HepG2 (cell line): ENCODE measurements at regions not wholly inside any gene's neighbourhood (a gene's known extent, or its start where the extent isn't known, plus 50 kb on each side); places are given as distances from the start of the nearest gene placed in this dataset.

Source experiments
- ATAC-seq: fragments of 200-7000 bp; cut with Tn5 transposase; 3 replicates; pipeline ENCODE4 v1.9.1; 2020; ENCODE audit warnings: mild to moderate bottlenecking, moderate library complexity
- BruUV-seq: library from RNA; stranded (reverse); fragments of 400-500 nt; replicated peaks from 2 replicates; lab custom pipeline; 2021; lab: Mats Ljungman, UMichigan
- CTCF ChIA-PET: fragments of 300-600 bp; formaldehyde crosslinking; extraction: SDS; loops from one replicate; lab custom pipeline; 2021; ENCODE audit warnings: low total read pairs, inconsistent platforms, low intra/inter-chr PET ratio; lab: Yijun Ruan, JAX
- POLR2A ChIA-PET: fragments of 350-600 bp; sonication (Branson Sonifier 250); formaldehyde crosslinking; loops from one replicate; lab custom pipeline; 2020; ENCODE audit warnings: antibody characterized with exemption, inconsistent platforms; lab: Yijun Ruan, JAX
- DNase-seq: peaks from one replicate; pipeline ENCODE4 v3.0.0-alpha.2; 2015; ENCODE audit warnings: low spot score
- FAIRE-seq: peaks from 3 replicates; lab custom pipeline; 2011; peaks lifted over from hg19 to GRCh38; lab: Jason Lieb, UNC
- H2AFZ ChIP-seq: one replicate; pipeline ENCODE4 v1.6.1; 2011; ENCODE audit warnings: low read length, inconsistent platforms
- H3K27ac ChIP-seq: fragments of 300-600 bp; 3 replicates; pipeline ENCODE4 v1.8.0; 2011; ENCODE audit warnings: mixed run types, mild to moderate bottlenecking, mixed read lengths, low read length, inconsistent platforms; ENCODE audit not compliant: insufficient read depth; ENCODE audit errors: extremely low read length
- H3K27me3 ChIP-seq, 2 experiments: fragments of 200-600 bp in 1 of 2; 2 replicates in 1 of 2; 3 replicates in 1 of 2; pipeline versions ENCODE4 v1.6.0 to v1.8.0; 2011; ENCODE audit warnings: low read length in 2 of 2, mild to moderate bottlenecking in 2 of 2, moderate library complexity in 2 of 2, inconsistent platforms in 1 of 2; ENCODE audit not compliant: insufficient read depth in 2 of 2, control insufficient read depth in 1 of 2
- H3K36me3 ChIP-seq, 2 experiments: fragments of 200-600 bp in 1 of 2; replicated peaks in 1 of 2; 2 replicates in 1 of 2; 3 replicates in 1 of 2; pipeline versions ENCODE4 v1.5.1 to v1.8.0; 2011; ENCODE audit warnings: low read length in 2 of 2, inconsistent platforms in 1 of 2; ENCODE audit not compliant: insufficient read depth in 2 of 2, control insufficient read depth in 1 of 2
- H3K4me1 ChIP-seq: 2 replicates; pipeline ENCODE4 v1.5.1; 2012; ENCODE audit warnings: low read length, inconsistent platforms; ENCODE audit not compliant: insufficient read depth
- H3K4me2 ChIP-seq: 2 replicates; pipeline ENCODE4 v1.6.0; 2011; ENCODE audit warnings: low read depth, low read length, inconsistent platforms
- H3K4me3 ChIP-seq, 3 experiments: fragments of 200-600 bp in 1 of 3; sonication (generic), shearing (Covaris generic) in 1 of 3; replicated peaks in 1 of 3; 2 replicates each; pipeline ENCODE4 v1.5.1; 2011 to 2016; ENCODE audit warnings: low read length in 3 of 3, inconsistent platforms in 2 of 3, low read depth in 2 of 3, mild to moderate bottlenecking in 2 of 3, control low read depth in 1 of 3, mixed read lengths in 1 of 3; ENCODE audit not compliant: insufficient read depth in 1 of 3
- H3K79me2 ChIP-seq: one replicate; pipeline ENCODE4 v1.6.1; 2011; ENCODE audit warnings: low read length, inconsistent platforms; ENCODE audit not compliant: insufficient read depth
- H3K9ac ChIP-seq: 2 replicates; pipeline ENCODE4 v1.6.0; 2011; ENCODE audit warnings: mild to moderate bottlenecking, low read depth, low read length, inconsistent platforms; ENCODE audit not compliant: insufficient read depth
- H3K9me3 ChIP-seq: 2 replicates; pipeline ENCODE4 v1.5.1; 2012; ENCODE audit warnings: mild to moderate bottlenecking, low read length
- H4K20me1 ChIP-seq: 2 replicates; pipeline ENCODE4 v1.6.0; 2011; ENCODE audit warnings: inconsistent platforms, mild to moderate bottlenecking, low read length, moderate library complexity; ENCODE audit not compliant: insufficient read depth
- ERF ChIP-seq: IDR thresholded peaks from 2 replicates; pipeline ENCODE4 v1.6.1; 2018; ENCODE audit warnings: missing biosample characterization, missing genetic modification reagents
- FOSL1 ChIP-seq: sonication (generic); formaldehyde crosslinking; IDR thresholded peaks from 2 replicates; pipeline ENCODE4 v1.9.0; 2021; ENCODE audit warnings: missing genetic modification reagents, borderline replicate concordance
- RAD51 ChIP-seq: fragments of 450-650 bp; IDR thresholded peaks from 2 replicates; pipeline ENCODE4 v1.6.1; 2016; ENCODE audit warnings: borderline replicate concordance
- ZNF674 ChIP-seq: sonication (generic); formaldehyde crosslinking; IDR thresholded peaks from 2 replicates; pipeline ENCODE4 v1.5.0; 2020; ENCODE audit warnings: low read depth, mild to moderate bottlenecking, missing genetic modification reagents
- WGBS: methylation state at CpG from one replicate; pipeline ENCODE4 v1.1.6; 2017; ENCODE audit warnings: low lambda C conversion rate; 5-methylcytosine and 5-hydroxymethylcytosine counted together
- in situ Hi-C: cut with HindIII; loops from 2 replicates; pipeline ENCODE4 v1.10.0; 2017; ENCODE audit warnings: low pct_unique_long_range_greater_than_20kb; ENCODE audit not compliant: extremely low pct_ligation_motif_present
- intact Hi-C: fragments of 100-400 bp; cut with micrococcal nuclease; formaldehyde crosslinking; loops from one replicate; pipeline ENCODE4 v1.10.0; 2022; ENCODE audit not compliant: unreplicated experiment
- TF ChIP-seq, protein P1 (sequence below): fragments of 450-650 bp; IDR thresholded peaks from 2 replicates; pipeline ENCODE4 v1.6.1; 2017
- TF ChIP-seq, protein P2 (sequence below): sonication (generic); formaldehyde crosslinking; IDR thresholded peaks from 2 replicates; pipeline ENCODE4 v1.5.1; 2020; ENCODE audit warnings: mild to moderate bottlenecking, moderate library complexity, missing genetic modification reagents
- TF ChIP-seq, protein P3 (sequence below): sonication (generic); formaldehyde crosslinking; IDR thresholded peaks from 2 replicates; pipeline ENCODE4 v1.9.0; 2022; ENCODE audit warnings: missing genetic modification reagents, mild to moderate bottlenecking, borderline replicate concordance
- TF ChIP-seq, protein P4 (sequence below): sonication (generic); formaldehyde crosslinking; IDR thresholded peaks from 2 replicates; pipeline ENCODE4 v1.8.0; 2022; ENCODE audit warnings: low read depth, missing genetic modification reagents

DNA sequence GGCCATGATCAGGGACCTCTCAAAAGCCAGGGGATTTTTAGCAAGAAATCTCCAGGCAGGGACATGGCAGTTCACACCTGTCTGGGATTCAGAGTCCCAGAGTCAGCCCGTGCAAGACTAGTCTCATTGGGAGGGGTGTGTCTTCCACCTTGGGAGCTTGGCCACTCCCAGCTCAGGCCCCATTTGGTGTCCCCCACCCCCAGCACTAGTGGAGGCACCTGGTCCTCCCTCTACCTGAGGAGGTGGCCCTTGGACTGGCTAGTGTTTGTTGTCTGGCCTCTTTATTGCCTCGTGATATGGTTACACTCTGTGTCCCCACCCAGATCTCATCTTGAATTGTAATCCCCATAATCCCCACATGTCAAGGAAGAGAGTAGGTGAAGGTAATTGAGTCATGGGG is 140.8 kb upstream of the PHACTR3 start:
- Histone ChIP-seq H3K9ac (no peak overlapping the region), H3K9me3 (no peaks in the 10 kb centered on the region), H3K4me3 (no peak overlapping the region), H3K27ac (no peak overlapping the region), H3K4me2 (no peak overlapping the region), H4K20me1 (no peaks in the 10 kb centered on the region), H3K27me3 (peaks cover 0 to 52% of the 10 kb centered on the region in 2 experiments; a peak in 2 of 5 replicates), H3K4me1 (no peaks in the 10 kb centered on the region), H2AFZ (no peak overlapping the region), H3K79me2 (no peaks in the 10 kb centered on the region), H3K36me3 (no peaks in the 10 kb centered on the region)
- 0% methylated on average over 2 of the region's 2 CpGs for WGBS
- ATAC-seq, result no peak
- no peak for DNase-seq
- no TSS peak for BruUV-seq
- TF ChIP-seq ERF (CRISPR knock-in tag) (no peak), FOSL1 (CRISPR knock-in tag) (no peak), ZNF674 (CRISPR knock-in tag) (no peak), RAD51 (no peak)
- TF ChIP-seq, protein P1, sequence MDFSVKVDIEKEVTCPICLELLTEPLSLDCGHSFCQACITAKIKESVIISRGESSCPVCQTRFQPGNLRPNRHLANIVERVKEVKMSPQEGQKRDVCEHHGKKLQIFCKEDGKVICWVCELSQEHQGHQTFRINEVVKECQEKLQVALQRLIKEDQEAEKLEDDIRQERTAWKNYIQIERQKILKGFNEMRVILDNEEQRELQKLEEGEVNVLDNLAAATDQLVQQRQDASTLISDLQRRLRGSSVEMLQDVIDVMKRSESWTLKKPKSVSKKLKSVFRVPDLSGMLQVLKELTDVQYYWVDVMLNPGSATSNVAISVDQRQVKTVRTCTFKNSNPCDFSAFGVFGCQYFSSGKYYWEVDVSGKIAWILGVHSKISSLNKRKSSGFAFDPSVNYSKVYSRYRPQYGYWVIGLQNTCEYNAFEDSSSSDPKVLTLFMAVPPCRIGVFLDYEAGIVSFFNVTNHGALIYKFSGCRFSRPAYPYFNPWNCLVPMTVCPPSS, result no peak
- TF ChIP-seq, protein P2, sequence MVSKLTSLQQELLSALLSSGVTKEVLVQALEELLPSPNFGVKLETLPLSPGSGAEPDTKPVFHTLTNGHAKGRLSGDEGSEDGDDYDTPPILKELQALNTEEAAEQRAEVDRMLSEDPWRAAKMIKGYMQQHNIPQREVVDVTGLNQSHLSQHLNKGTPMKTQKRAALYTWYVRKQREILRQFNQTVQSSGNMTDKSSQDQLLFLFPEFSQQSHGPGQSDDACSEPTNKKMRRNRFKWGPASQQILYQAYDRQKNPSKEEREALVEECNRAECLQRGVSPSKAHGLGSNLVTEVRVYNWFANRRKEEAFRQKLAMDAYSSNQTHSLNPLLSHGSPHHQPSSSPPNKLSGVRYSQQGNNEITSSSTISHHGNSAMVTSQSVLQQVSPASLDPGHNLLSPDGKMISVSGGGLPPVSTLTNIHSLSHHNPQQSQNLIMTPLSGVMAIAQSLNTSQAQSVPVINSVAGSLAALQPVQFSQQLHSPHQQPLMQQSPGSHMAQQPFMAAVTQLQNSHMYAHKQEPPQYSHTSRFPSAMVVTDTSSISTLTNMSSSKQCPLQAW (CRISPR knock-in tag), result no peak
- TF ChIP-seq, protein P3, sequence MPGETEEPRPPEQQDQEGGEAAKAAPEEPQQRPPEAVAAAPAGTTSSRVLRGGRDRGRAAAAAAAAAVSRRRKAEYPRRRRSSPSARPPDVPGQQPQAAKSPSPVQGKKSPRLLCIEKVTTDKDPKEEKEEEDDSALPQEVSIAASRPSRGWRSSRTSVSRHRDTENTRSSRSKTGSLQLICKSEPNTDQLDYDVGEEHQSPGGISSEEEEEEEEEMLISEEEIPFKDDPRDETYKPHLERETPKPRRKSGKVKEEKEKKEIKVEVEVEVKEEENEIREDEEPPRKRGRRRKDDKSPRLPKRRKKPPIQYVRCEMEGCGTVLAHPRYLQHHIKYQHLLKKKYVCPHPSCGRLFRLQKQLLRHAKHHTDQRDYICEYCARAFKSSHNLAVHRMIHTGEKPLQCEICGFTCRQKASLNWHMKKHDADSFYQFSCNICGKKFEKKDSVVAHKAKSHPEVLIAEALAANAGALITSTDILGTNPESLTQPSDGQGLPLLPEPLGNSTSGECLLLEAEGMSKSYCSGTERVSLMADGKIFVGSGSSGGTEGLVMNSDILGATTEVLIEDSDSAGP (CRISPR knock-in tag), result no peak
- TF ChIP-seq, protein P4, sequence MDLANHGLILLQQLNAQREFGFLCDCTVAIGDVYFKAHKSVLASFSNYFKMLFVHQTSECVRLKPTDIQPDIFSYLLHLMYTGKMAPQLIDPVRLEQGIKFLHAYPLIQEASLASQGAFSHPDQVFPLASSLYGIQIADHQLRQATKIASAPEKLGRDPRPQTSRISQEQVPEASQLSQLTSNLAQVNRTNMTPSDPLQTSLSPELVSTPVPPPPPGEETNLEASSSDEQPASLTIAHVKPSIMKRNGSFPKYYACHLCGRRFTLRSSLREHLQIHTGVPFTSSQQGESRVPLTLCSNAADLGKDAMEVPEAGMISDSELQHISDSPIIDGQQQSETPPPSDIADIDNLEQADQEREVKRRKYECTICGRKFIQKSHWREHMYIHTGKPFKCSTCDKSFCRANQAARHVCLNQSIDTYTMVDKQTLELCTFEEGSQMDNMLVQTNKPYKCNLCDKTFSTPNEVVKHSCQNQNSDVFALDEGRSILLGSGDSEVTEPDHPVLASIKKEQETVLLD (CRISPR knock-in tag), result no peak
- intact Hi-C loops, result no loop called here
- POLR2A ChIA-PET, result no interaction called here
- FAIRE-seq, result no peak
- in situ Hi-C loops, result no loop called here
- CTCF ChIA-PET, result no interaction called here
